ENCODE measurements at regions not wholly inside any gene's neighbourhood (a gene's known extent, or its start where the extent isn't known, plus 50 kb on each side); places are given as distances from the start of the nearest gene placed in this dataset.

DNA sequence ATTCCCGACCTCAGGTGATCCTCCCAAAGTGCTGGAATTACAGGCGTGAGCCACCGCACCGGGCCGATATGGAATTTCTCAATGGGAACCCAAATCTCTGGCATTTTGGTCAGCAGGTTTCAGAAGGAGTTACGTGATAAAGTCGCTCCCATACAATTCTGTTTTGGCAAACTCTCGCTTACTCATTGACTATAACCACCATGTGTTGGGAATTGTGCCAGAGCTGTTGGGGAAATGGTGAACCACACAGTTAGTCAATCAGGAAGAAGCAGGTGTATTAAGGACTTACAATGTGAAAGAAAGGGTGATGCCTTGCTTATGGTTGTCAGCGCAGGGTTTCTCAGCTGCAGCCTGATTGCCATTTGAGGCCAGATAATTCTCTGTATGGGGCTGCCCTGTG lies 410.5 kb downstream of the QKI start:
- DNase-seq (ENCODE audit: low spot score) = no peak

DNA sequence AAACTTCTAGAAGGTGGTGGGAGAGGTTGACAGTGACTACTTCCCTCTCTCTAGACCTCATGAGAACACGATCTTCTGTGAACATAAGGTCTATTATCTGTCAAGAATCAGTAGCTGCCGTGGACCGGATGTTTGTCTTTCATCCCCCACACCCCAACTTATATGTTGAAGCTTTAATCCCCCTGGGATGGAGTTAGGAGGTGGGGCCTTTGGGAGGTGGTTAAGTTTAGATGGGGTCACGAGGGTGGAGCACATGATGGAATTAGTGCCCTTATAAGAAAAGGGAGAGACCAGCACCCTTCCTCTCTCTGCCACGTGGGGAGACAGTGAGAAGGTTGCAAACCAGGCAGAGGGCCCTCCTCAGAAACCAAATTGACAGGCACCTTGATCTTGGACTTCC lies 409.1 kb downstream of the QKI start:
- DNase-seq (ENCODE audit: low spot score) = no peak
- TF ChIP-seq CTCF (IDR thresholded peaks at IDR 0.05; ENCODE audit: extremely low read depth, missing control alignments) = no peak

More for the DNA sequence above, 410.5 kb downstream of the QKI start:
- no peak for TF ChIP-seq CTCF (IDR thresholded peaks at IDR 0.05; ENCODE audit: extremely low read depth, missing control alignments)

DNA sequence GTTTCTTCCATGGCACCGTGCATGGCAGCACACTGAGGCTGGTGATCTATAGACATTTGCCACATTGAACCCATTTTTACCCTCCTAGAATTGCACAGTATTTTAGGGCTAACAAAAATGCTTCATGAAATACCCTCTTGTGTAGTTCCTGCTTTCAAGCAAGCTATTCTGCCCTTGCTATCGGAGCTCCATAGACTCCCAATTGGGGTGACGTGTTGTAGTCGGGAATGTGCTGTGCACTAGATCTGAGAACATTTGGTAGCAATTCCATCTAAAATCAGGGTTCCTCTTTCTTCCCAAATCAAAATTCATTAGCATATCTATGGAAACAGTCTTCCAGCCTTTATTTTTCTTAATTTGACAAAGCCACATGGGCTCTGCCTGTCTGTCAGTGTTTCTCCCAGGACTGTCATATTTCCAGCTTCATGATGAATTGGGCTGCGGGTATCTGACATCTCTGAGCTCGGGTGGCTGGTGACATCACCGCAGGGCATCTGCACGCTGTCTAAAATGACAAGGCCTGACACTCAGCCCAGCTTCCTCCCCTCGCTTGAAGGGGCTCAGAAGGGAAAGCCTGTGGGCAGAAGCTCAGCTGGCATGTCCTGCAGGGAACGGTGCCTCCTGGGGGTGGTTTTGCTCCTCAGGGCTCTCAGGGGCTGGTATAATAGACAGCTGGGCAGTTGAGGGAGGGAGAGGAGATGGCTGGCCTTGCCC lies 406.4 kb downstream of the QKI start:
- TF ChIP-seq CTCF (IDR thresholded peaks at IDR 0.05; ENCODE audit: extremely low read depth, missing control alignments) = no peak
- no peak for DNase-seq (ENCODE audit: low spot score)

DNA sequence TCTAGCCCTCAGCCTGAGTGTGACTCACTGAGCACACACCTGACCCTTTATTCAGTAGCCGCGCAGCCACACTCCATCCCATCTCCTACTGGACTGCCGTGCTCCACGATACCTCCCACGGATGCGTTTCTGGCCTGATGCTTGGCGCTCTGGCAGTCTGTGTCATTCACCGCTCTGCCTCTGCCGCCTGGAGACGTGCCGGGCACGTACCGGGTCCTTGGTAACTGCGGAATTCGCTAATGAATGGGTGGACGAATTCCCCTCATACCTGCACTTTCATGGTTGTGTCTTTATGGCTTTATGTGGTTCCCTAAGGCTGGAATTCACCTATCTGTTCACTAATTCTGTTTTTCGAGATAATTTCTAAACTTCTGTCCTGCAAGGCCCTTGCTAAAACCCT lies 405.7 kb downstream of the QKI start:
- TF ChIP-seq CTCF (IDR thresholded peaks at IDR 0.05; ENCODE audit: extremely low read depth, missing control alignments) = no peak
- no peak for DNase-seq (ENCODE audit: low spot score)

DNA sequence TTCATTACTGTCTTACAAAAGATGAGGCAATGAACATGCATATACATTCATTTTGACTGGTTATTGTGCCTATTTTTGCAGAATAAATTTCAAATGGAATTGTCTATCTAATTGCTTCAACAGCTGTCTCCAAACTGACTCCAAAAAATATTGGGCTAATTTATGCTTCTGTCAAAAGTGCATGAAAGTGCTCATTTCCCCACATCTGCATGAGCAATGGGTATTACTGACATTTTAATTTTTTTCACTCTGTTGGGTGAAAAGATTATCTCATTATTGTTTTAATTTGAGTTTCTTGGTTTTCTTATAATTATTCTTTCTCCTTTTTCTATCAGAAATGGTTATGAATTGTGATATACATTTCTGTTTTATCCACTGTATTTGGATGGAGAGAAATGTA lies 404.2 kb downstream of the QKI start:
- TF ChIP-seq CTCF (IDR thresholded peaks at IDR 0.05; ENCODE audit: extremely low read depth, missing control alignments) = no peak
- DNase-seq (ENCODE audit: low spot score) = no peak

GRCh38 chr6:163816441-163816840 lies 401.9 kb downstream of the QKI start:
- no peak for TF ChIP-seq CTCF (IDR thresholded peaks at IDR 0.05; ENCODE audit: extremely low read depth, missing control alignments)

GRCh38 chr6:163815796-163816195 lies 401.3 kb downstream of the QKI start:
- no peak for TF ChIP-seq CTCF (IDR thresholded peaks at IDR 0.05; ENCODE audit: extremely low read depth, missing control alignments)

More at GRCh38 chr6:163816441-163816840, 401.9 kb downstream of the QKI start:
- DNase-seq (ENCODE audit: low spot score) = no peak

More at GRCh38 chr6:163815796-163816195, 401.3 kb downstream of the QKI start:
- DNase-seq (ENCODE audit: low spot score) = no peak

Data from GM20000 (cell line).